Activated T-helper 1 cell treated with anti-CD3 and anti-CD28 coated beads, Interleukin-12 subunit alpha, Interleukin-12 subunit beta, Interleukin-2, Interleukin-4 antibody, amounts not matched to agents 30 ng/mL and 10 ng/mL and 1 ng/mL, durations not matched to agents 14 hours and 24 hours and 36 hours (primary cell): ENCODE measurements at regions not wholly inside any gene's neighbourhood (a gene's known extent, or its start where the extent isn't known, plus 50 kb on each side); places are given as distances from the start of the nearest gene placed in this dataset.

Experiments used
- DNase-seq: peaks from one replicate; pipeline ENCODE4 v3.0.0; 2021; ENCODE audit warnings: low spot score
- H3K27ac Mint-ChIP-seq: one replicate; pipeline ENCODE4 v1.8.0; 2021; ENCODE audit warnings: mild to moderate bottlenecking, mixed read lengths
- H3K27me3 Mint-ChIP-seq: one replicate; pipeline ENCODE4 v1.8.0; 2022; ENCODE audit warnings: mild to moderate bottlenecking, moderate library complexity, mixed read lengths; ENCODE audit not compliant: insufficient read depth
- H3K36me3 Mint-ChIP-seq: one replicate; pipeline ENCODE4 v1.8.0; 2021; ENCODE audit warnings: low read depth, mixed read lengths
- H3K4me1 Mint-ChIP-seq: one replicate; pipeline ENCODE4 v1.8.0; 2021; ENCODE audit warnings: low read depth, mixed read lengths
- H3K4me3 Mint-ChIP-seq: one replicate; pipeline ENCODE4 v1.8.0; 2021; ENCODE audit warnings: mild to moderate bottlenecking, moderate library complexity, mixed read lengths
- H3K9me3 Mint-ChIP-seq: one replicate; pipeline ENCODE4 v1.8.0; 2021; ENCODE audit warnings: mixed read lengths
- intact Hi-C: fragments of 100-400 bp; cut with micrococcal nuclease; formaldehyde crosslinking; loops from one replicate; pipeline ENCODE4 v1.15.1; 2024

GRCh38 chr5:8650186-8650585 lies 781.2 kb downstream of the MTRR start:
- no peak for DNase-seq
- no peaks in the 10 kb centered on the region for H3K36me3 Mint-ChIP-seq
- intact Hi-C loops, result no loop called here
- H3K27me3 Mint-ChIP-seq, result no peaks in the 10 kb centered on the region
- peaks cover 14% of the 10 kb centered on the region for H3K9me3 Mint-ChIP-seq
- H3K4me1 Mint-ChIP-seq, result no peaks in the 10 kb centered on the region
- no peak overlapping the region for H3K27ac Mint-ChIP-seq
- H3K4me3 Mint-ChIP-seq, result no peak overlapping the region

- no peaks in the 10 kb centered on the region for H3K4me1 Mint-ChIP-seq
- DNase-seq, result no peak
- no peaks in the 10 kb centered on the region for H3K27me3 Mint-ChIP-seq
- peaks cover 7% of the 10 kb centered on the region for H3K9me3 Mint-ChIP-seq
- intact Hi-C loops, result no loop called here
- H3K27ac Mint-ChIP-seq, result no peak overlapping the region
- H3K4me3 Mint-ChIP-seq, result no peak overlapping the region
- no peaks in the 10 kb centered on the region for H3K36me3 Mint-ChIP-seq
These were observed 791.4 kb downstream of the MTRR start for GRCh38 chr5:8660133-8660893.

- H3K4me1 Mint-ChIP-seq, result no peaks in the 10 kb centered on the region
- H3K36me3 Mint-ChIP-seq, result no peaks in the 10 kb centered on the region
- intact Hi-C loops, result no loop called here
- H3K27me3 Mint-ChIP-seq, result no peaks in the 10 kb centered on the region
- no peaks in the 10 kb centered on the region for H3K9me3 Mint-ChIP-seq
- H3K27ac Mint-ChIP-seq, result no peak overlapping the region
- no peak for DNase-seq
- H3K4me3 Mint-ChIP-seq, result no peak overlapping the region
These were observed 794.4 kb downstream of the MTRR start for GRCh38 chr5:8663374-8663773.

- H3K27ac Mint-ChIP-seq, result no peak overlapping the region
- no peaks in the 10 kb centered on the region for H3K4me1 Mint-ChIP-seq
- no peak overlapping the region for H3K4me3 Mint-ChIP-seq
- DNase-seq, result no peak
- intact Hi-C loops, result no loop called here
- H3K9me3 Mint-ChIP-seq, result peaks cover 6% of the 10 kb centered on the region
- no peaks in the 10 kb centered on the region for H3K36me3 Mint-ChIP-seq
- no peaks in the 10 kb centered on the region for H3K27me3 Mint-ChIP-seq
These were observed 806.2 kb downstream of the MTRR start for GRCh38 chr5:8675182-8675581.

- H3K36me3 Mint-ChIP-seq, result no peaks in the 10 kb centered on the region
- H3K4me1 Mint-ChIP-seq, result no peaks in the 10 kb centered on the region
- H3K9me3 Mint-ChIP-seq, result peaks cover 6% of the 10 kb centered on the region
- H3K4me3 Mint-ChIP-seq, result no peak overlapping the region
- no peaks in the 10 kb centered on the region for H3K27me3 Mint-ChIP-seq
- intact Hi-C loops, result no loop called here
- H3K27ac Mint-ChIP-seq, result no peak overlapping the region
- DNase-seq, result no peak
These were observed 807.7 kb downstream of the MTRR start for GRCh38 chr5:8676695-8677094.

GRCh38 chr5:8682381-8682780 lies 813.4 kb downstream of the MTRR start:
- no peaks in the 10 kb centered on the region for H3K36me3 Mint-ChIP-seq
- no peaks in the 10 kb centered on the region for H3K27me3 Mint-ChIP-seq
- peaks cover 6% of the 10 kb centered on the region for H3K9me3 Mint-ChIP-seq
- intact Hi-C loops, result no loop called here
- DNase-seq, result no peak
- H3K4me3 Mint-ChIP-seq, result no peak overlapping the region
- no peak overlapping the region for H3K27ac Mint-ChIP-seq
- H3K4me1 Mint-ChIP-seq, result no peaks in the 10 kb centered on the region

GRCh38 chr5:8683496-8683895 lies 814.5 kb downstream of the MTRR start:
- Mint-ChIP-seq H3K9me3 (peaks cover 1% of the 10 kb centered on the region), H3K4me1 (no peaks in the 10 kb centered on the region), H3K27ac (no peak overlapping the region), H3K36me3 (no peaks in the 10 kb centered on the region), H3K27me3 (no peaks in the 10 kb centered on the region), H3K4me3 (no peak overlapping the region)
- intact Hi-C loops, result no loop called here
- DNase-seq, result no peak

- Mint-ChIP-seq H3K27ac (no peak overlapping the region), H3K4me1 (no peaks in the 10 kb centered on the region), H3K4me3 (no peak overlapping the region), H3K27me3 (no peaks in the 10 kb centered on the region), H3K36me3 (no peaks in the 10 kb centered on the region), H3K9me3 (no peaks in the 10 kb centered on the region)
- DNase-seq, result no peak
- intact Hi-C loops, result no loop called here
These were observed 816.8 kb downstream of the MTRR start for GRCh38 chr5:8685704-8686103.

GRCh38 chr5:8686707-8687106 lies 817.8 kb downstream of the MTRR start:
- no peaks in the 10 kb centered on the region for H3K27me3 Mint-ChIP-seq
- H3K36me3 Mint-ChIP-seq, result no peaks in the 10 kb centered on the region
- no peaks in the 10 kb centered on the region for H3K9me3 Mint-ChIP-seq
- no peaks in the 10 kb centered on the region for H3K4me1 Mint-ChIP-seq
- no peak overlapping the region for H3K4me3 Mint-ChIP-seq
- intact Hi-C loops, result no loop called here
- no peak for DNase-seq
- H3K27ac Mint-ChIP-seq, result no peak overlapping the region

- Mint-ChIP-seq H3K36me3 (no peaks in the 10 kb centered on the region), H3K27me3 (no peaks in the 10 kb centered on the region), H3K4me3 (no peak overlapping the region), H3K4me1 (no peaks in the 10 kb centered on the region), H3K27ac (no peak overlapping the region), H3K9me3 (no peaks in the 10 kb centered on the region)
- no peak for DNase-seq
- intact Hi-C loops, result no loop called here
These were observed 820.8 kb downstream of the MTRR start for GRCh38 chr5:8689773-8690172.

GRCh38 chr5:8691221-8691620 lies 822.3 kb downstream of the MTRR start:
- intact Hi-C loops, result no loop called here
- Mint-ChIP-seq H3K27me3 (no peaks in the 10 kb centered on the region), H3K9me3 (peaks cover 4% of the 10 kb centered on the region), H3K36me3 (no peaks in the 10 kb centered on the region), H3K4me1 (no peaks in the 10 kb centered on the region), H3K4me3 (no peak overlapping the region), H3K27ac (no peak overlapping the region)
- DNase-seq, result no peak

- Mint-ChIP-seq H3K27me3 (no peaks in the 10 kb centered on the region), H3K36me3 (no peaks in the 10 kb centered on the region), H3K4me3 (no peak overlapping the region), H3K27ac (no peak overlapping the region), H3K4me1 (no peaks in the 10 kb centered on the region), H3K9me3 (peaks cover 5% of the 10 kb centered on the region)
- intact Hi-C loops, result no loop called here
- no peak for DNase-seq
These were observed 824.4 kb downstream of the MTRR start for GRCh38 chr5:8693341-8693844.

GRCh38 chr5:8694545-8694944 lies 825.6 kb downstream of the MTRR start:
- peaks cover 7% of the 10 kb centered on the region for H3K9me3 Mint-ChIP-seq
- no peaks in the 10 kb centered on the region for H3K36me3 Mint-ChIP-seq
- no peak overlapping the region for H3K4me3 Mint-ChIP-seq
- H3K4me1 Mint-ChIP-seq, result no peaks in the 10 kb centered on the region
- intact Hi-C loops, result no loop called here
- DNase-seq, result no peak
- H3K27ac Mint-ChIP-seq, result no peak overlapping the region
- H3K27me3 Mint-ChIP-seq, result no peaks in the 10 kb centered on the region
